OCI-LY3 (cell line): ENCODE measurements at regions not wholly inside any gene's neighbourhood (a gene's known extent, or its start where the extent isn't known, plus 50 kb on each side); places are given as distances from the start of the nearest gene placed in this dataset.

Source experiments
- CTCF ChIP-seq: fragments of 200-600, 300-600 bp; sonication (generic); IDR thresholded peaks from 2 replicates; pipeline ENCODE4 v1.5.1; 2014; ENCODE audit warnings: antibody characterized with exemption, low read length, low read depth
- EZH2phosphoT487 ChIP-seq: fragments of 200-600 bp; shearing (Covaris generic); IDR thresholded peaks from 2 replicates; pipeline ENCODE4 v1.6.1; 2018; ENCODE audit warnings: antibody characterized with exemption, mixed run types, low read depth

- TF ChIP-seq CTCF (0 out of 2 replicates have a peak, but pooled peaks have one; percentile 7), EZH2phosphoT487 (no peak)
These were observed 251.7 kb upstream of the TBL1XR1 start for GRCh38 chr3:177448987-177449359.
